Osteocyte (in vitro differentiated cells): ENCODE measurements at regions not wholly inside any gene's neighbourhood (a gene's known extent, or its start where the extent isn't known, plus 50 kb on each side); places are given as distances from the start of the nearest gene placed in this dataset.

Experiments used
- DNase-seq: peaks from one replicate; pipeline ENCODE4 v3.0.0; 2021; ENCODE audit warnings: mixed read lengths; ENCODE audit not compliant: unreplicated experiment; ENCODE audit errors: extremely low spot score
- H3K27ac Mint-ChIP-seq: one replicate; pipeline ENCODE4 v1.8.0; 2021; ENCODE audit warnings: mild to moderate bottlenecking, mixed read lengths; ENCODE audit not compliant: unreplicated experiment
- H3K27me3 Mint-ChIP-seq: one replicate; pipeline ENCODE4 v1.8.0; 2021; ENCODE audit warnings: mixed read lengths; ENCODE audit not compliant: unreplicated experiment
- H3K36me3 Mint-ChIP-seq: one replicate; pipeline ENCODE4 v1.8.0; 2021; ENCODE audit warnings: mixed read lengths; ENCODE audit not compliant: unreplicated experiment
- H3K4me1 Mint-ChIP-seq: one replicate; pipeline ENCODE4 v1.8.0; 2021; ENCODE audit warnings: mixed read lengths; ENCODE audit not compliant: unreplicated experiment
- H3K4me3 Mint-ChIP-seq: one replicate; pipeline ENCODE4 v1.8.0; 2021; ENCODE audit warnings: mild to moderate bottlenecking, moderate library complexity, mixed read lengths; ENCODE audit not compliant: unreplicated experiment
- H3K9me3 Mint-ChIP-seq: one replicate; pipeline ENCODE4 v1.8.0; 2021; ENCODE audit warnings: mixed read lengths; ENCODE audit not compliant: unreplicated experiment
- TF ChIP-seq, protein P1 (sequence below): fragments of 200-600 bp; sonication (generic); IDR thresholded peaks from 2 replicates; pipeline ENCODE4 v1.5.0; 2021; ENCODE audit warnings: antibody characterized with exemption, mild to moderate bottlenecking, moderate library complexity

DNA sequence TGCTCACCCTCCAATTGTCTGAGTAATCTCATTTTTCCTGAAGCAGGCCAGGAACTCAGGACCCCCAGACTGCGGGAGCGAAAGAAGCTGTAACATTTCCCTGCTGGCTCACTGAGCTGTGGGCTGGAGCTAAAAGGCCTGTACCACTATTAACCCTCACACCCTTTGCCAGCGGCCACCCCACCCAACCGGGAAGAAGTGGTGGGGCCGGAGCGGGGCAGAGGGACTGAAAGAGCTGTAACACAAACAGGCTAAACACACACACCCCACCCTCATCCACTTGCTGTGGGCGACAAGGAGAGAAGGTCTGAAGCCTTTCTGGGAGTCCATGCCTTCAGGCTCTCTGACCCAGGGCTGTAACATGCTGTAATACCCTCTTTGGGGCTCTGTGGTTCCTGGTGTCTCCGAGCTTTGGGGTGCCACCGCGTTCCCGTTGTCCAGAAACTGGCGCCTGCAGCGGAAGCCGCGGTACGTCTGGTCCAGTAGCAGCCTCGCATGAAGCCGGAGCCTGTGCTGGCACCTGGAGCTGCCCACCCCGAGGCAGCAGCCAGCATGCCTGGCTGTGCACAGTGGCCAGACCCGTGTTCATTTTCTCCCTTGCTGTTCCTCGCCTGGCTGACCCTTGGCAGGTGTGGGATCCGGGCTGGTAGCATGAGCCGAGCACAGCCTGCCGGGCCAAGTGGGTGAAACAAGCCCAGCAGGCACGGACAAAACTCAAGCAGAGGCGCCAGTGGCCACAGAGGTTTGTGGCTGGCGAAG, 345.5 kb upstream of the MGAT4C start:
- no peak overlapping the region for H3K27ac Mint-ChIP-seq
- no peaks in the 10 kb centered on the region for H3K36me3 Mint-ChIP-seq
- H3K27me3 Mint-ChIP-seq, result no peaks in the 10 kb centered on the region
- peaks cover 16% of the 10 kb centered on the region for H3K4me1 Mint-ChIP-seq
- no peaks in the 10 kb centered on the region for H3K9me3 Mint-ChIP-seq
- TF ChIP-seq, protein P1, sequence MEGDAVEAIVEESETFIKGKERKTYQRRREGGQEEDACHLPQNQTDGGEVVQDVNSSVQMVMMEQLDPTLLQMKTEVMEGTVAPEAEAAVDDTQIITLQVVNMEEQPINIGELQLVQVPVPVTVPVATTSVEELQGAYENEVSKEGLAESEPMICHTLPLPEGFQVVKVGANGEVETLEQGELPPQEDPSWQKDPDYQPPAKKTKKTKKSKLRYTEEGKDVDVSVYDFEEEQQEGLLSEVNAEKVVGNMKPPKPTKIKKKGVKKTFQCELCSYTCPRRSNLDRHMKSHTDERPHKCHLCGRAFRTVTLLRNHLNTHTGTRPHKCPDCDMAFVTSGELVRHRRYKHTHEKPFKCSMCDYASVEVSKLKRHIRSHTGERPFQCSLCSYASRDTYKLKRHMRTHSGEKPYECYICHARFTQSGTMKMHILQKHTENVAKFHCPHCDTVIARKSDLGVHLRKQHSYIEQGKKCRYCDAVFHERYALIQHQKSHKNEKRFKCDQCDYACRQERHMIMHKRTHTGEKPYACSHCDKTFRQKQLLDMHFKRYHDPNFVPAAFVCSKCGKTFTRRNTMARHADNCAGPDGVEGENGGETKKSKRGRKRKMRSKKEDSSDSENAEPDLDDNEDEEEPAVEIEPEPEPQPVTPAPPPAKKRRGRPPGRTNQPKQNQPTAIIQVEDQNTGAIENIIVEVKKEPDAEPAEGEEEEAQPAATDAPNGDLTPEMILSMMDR, result no peak
- H3K4me3 Mint-ChIP-seq, result no peak overlapping the region
- no peak for DNase-seq

DNA sequence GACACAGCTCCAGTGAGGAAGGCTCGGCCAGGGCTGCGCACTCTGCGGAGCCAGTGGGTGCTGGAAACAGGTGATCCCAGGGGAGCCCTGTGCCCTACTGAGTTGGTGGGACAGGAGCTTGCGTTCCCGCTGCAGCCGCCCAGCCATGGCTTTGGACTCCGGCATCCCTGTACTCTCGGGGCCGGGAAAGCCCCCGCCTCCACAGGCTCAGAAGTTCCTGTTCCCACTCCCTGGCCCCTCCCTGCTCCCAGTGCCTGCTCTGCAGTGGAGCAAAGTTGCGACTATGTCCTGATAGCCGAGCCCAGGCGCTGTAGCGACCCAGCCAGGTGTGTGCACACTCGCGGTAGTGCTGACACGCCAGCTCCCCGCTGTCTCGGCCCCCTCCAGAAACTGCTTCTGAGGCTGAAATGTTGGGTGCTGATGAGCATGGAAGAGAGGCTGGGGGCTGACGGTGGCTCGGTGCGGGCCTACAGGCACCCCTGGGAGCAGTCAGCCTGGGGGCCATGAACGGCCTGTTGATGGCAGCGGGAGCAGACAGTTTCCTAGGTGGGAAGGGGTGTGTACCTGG, 344.6 kb upstream of the MGAT4C start:
- H3K27ac Mint-ChIP-seq, result no peak overlapping the region
- H3K4me3 Mint-ChIP-seq, result no peak overlapping the region
- H3K9me3 Mint-ChIP-seq, result no peaks in the 10 kb centered on the region
- H3K4me1 Mint-ChIP-seq, result peaks cover 15% of the 10 kb centered on the region
- no peaks in the 10 kb centered on the region for H3K36me3 Mint-ChIP-seq
- H3K27me3 Mint-ChIP-seq, result no peaks in the 10 kb centered on the region
- TF ChIP-seq, protein P1, result no peak
- peak; percentile 75 for DNase-seq

DNA sequence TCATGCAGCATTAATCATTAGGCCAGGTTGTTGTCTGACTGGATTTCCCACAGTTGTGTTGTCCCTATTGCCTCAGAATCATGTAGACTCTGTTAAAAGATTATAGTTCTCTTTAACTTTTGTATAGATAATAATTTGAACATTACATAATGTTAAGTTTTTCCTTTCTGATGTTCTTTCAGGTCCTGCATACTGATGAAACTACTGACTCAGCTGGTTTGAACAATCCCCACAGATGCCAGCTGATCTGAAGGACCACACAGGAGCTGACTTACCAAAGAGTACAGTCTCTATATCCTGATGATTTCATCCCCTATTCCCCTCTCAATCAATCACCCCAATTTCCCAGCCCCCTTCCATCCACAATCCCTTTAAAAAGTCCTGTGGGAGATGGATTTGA, 341.2 kb upstream of the MGAT4C start:
- Mint-ChIP-seq H3K36me3 (peaks cover 1% of the 10 kb centered on the region), H3K27ac (no peak overlapping the region), H3K4me3 (no peak overlapping the region), H3K27me3 (peaks cover 6% of the 10 kb centered on the region), H3K4me1 (peaks cover 2% of the 10 kb centered on the region), H3K9me3 (peaks cover 10% of the 10 kb centered on the region)
- TF ChIP-seq, protein P1, result no peak
- no peak for DNase-seq

DNA sequence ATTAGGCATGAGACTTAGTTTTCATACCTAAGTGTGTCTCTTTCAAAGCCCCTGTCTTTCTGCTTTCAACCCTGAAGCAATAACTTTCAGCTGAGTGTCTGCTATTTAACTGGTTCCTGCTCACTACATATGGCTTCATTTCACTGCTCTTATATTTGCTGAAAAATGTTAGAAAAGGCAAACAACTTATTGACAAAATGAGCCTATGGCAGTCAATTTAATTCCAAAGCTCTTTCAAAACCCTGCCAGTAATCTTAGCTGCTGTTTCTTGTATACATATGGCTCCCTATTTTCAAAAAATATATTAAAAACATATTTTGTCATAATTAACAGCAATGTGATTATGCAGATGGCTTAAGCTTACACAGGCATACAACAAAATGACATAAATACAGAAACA, 334.1 kb upstream of the MGAT4C start:
- Mint-ChIP-seq H3K36me3 (peaks cover 1% of the 10 kb centered on the region), H3K4me3 (no peak overlapping the region), H3K27me3 (peaks cover 7% of the 10 kb centered on the region), H3K27ac (no peak overlapping the region), H3K9me3 (peaks cover 10% of the 10 kb centered on the region), H3K4me1 (no peaks in the 10 kb centered on the region)
- TF ChIP-seq, protein P1, result no peak
- no peak for DNase-seq

DNA sequence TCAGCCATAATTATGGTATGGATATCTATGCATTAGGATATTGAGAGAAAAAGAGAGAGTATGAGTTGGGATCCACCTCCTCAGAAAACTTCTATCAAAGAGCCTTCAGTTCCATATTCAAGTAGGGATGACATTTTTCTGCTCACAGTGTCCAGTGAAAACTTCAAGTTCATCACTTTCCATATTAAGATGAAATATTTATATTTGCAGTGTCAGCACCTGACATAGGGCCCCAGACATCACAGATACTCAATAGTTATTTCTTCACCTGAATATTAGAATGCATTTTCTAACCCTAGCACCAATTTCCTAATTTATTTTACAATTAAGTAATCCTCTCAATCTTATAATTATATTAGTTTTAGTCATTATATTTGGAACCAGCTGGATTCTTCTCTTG, 318.0 kb upstream of the MGAT4C start:
- no peaks in the 10 kb centered on the region for H3K4me1 Mint-ChIP-seq
- TF ChIP-seq, protein P1, result no peak
- H3K27me3 Mint-ChIP-seq, result peaks cover 5% of the 10 kb centered on the region
- no peak overlapping the region for H3K27ac Mint-ChIP-seq
- H3K36me3 Mint-ChIP-seq, result no peaks in the 10 kb centered on the region
- DNase-seq, result no peak
- H3K9me3 Mint-ChIP-seq, result peaks cover 9% of the 10 kb centered on the region
- no peak overlapping the region for H3K4me3 Mint-ChIP-seq
